GM12875 (cell line): ENCODE measurements at regions not wholly inside any gene's neighbourhood (a gene's known extent, or its start where the extent isn't known, plus 50 kb on each side); places are given as distances from the start of the nearest gene placed in this dataset.

ENCODE experiments used
- H3K4me3 ChIP-seq: one replicate; pipeline ENCODE4 v1.5.1; 2011; ENCODE audit warnings: low read depth, low read length, control low read depth
- TF ChIP-seq, protein P1 (sequence below): IDR thresholded peaks from 2 replicates; pipeline ENCODE4 v1.5.1; 2011; ENCODE audit warnings: low read depth, mild to moderate bottlenecking, control low read depth, inconsistent platforms, low read length, moderate library complexity, borderline replicate concordance; ENCODE audit not compliant: insufficient read depth

GRCh38 chr16:51936846-51937245 lies 610.1 kb downstream of the TOX3 start:
- TF ChIP-seq, protein P1, sequence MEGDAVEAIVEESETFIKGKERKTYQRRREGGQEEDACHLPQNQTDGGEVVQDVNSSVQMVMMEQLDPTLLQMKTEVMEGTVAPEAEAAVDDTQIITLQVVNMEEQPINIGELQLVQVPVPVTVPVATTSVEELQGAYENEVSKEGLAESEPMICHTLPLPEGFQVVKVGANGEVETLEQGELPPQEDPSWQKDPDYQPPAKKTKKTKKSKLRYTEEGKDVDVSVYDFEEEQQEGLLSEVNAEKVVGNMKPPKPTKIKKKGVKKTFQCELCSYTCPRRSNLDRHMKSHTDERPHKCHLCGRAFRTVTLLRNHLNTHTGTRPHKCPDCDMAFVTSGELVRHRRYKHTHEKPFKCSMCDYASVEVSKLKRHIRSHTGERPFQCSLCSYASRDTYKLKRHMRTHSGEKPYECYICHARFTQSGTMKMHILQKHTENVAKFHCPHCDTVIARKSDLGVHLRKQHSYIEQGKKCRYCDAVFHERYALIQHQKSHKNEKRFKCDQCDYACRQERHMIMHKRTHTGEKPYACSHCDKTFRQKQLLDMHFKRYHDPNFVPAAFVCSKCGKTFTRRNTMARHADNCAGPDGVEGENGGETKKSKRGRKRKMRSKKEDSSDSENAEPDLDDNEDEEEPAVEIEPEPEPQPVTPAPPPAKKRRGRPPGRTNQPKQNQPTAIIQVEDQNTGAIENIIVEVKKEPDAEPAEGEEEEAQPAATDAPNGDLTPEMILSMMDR: no peak
- no peak overlapping the region for H3K4me3 ChIP-seq

DNA sequence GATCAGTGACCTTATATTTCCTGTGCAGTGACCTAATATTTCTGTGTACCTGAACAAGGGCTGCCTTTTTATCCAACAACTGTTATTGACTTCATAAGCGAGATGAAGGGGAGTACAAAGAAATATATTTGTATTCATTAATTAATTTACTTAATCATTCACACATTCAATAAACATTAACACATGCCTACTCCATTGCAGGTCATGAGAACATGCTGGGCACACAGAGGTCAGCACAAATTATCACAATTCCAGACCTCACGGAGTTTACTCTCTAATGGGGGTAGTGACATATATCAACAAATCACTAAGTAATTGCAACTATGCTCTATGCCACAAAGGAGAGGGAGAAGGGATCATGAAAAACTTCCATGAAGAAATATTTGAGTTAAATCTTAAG lies 614.6 kb downstream of the TOX3 start:
- TF ChIP-seq, protein P1: no peak
- no peak overlapping the region for H3K4me3 ChIP-seq

DNA sequence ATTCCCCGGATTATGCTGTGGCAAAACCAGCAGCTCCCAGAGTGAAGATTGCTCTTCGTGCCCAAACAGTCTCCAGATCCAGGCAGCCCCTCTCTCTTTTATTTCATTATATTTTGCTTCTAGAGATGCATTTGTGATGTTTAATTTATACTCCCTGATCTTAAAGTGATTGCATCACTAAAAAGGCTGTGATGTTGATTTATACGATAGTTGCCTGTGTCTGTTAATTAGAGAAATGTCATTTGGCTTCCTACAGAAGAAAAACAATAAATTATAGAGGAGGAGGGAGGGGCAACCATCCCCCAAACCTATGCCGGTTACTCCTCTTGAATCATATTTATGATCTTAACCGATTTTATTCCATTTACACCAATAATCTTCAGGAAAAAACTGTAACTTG lies 615.3 kb downstream of the TOX3 start:
- TF ChIP-seq, protein P1: no peak
- no peak overlapping the region for H3K4me3 ChIP-seq

- TF ChIP-seq, protein P1: no peak
- no peak overlapping the region for H3K4me3 ChIP-seq
These were observed 622.2 kb downstream of the TOX3 start for GRCh38 chr16:51924744-51925143.

- TF ChIP-seq, protein P1: no peak
These were observed 624.5 kb downstream of the TOX3 start for GRCh38 chr16:51922476-51922875.

GRCh38 chr16:51919736-51920135 lies 627.2 kb downstream of the TOX3 start:
- TF ChIP-seq, protein P1: no peak
- H3K4me3 ChIP-seq: no peak overlapping the region

More at GRCh38 chr16:51922476-51922875, 624.5 kb downstream of the TOX3 start:
- no peak overlapping the region for H3K4me3 ChIP-seq

GRCh38 chr16:51916814-51917213 lies 630.1 kb downstream of the TOX3 start:
- no peak overlapping the region for H3K4me3 ChIP-seq
- TF ChIP-seq, protein P1: no peak
